ENCODE measurements at regions not wholly inside any gene's neighbourhood (a gene's known extent, or its start where the extent isn't known, plus 50 kb on each side); places are given as distances from the start of the nearest gene placed in this dataset.

GRCh38 chr2:120823551-120823950 lies 87.9 kb downstream of the GLI2 start:
- TF ChIP-seq CTCF (conservative IDR thresholded peaks at IDR 0.05) (no peak), ZFX (IDR thresholded peaks at IDR 0.05) (no peak)
- no peak overlapping the region for H3K27ac ChIP-seq

GRCh38 chr2:120824246-120824645 lies 88.6 kb downstream of the GLI2 start:
- no peak overlapping the region for H3K27ac ChIP-seq
- no peak for TF ChIP-seq ZFX (IDR thresholded peaks at IDR 0.05)
- TF ChIP-seq CTCF (conservative IDR thresholded peaks at IDR 0.05), result no peak

- no peak overlapping the region for H3K27ac ChIP-seq
- TF ChIP-seq ZFX (IDR thresholded peaks at IDR 0.05), result no peak
- no peak for TF ChIP-seq CTCF (conservative IDR thresholded peaks at IDR 0.05)
Measured at GRCh38 chr2:120825370-120826259, 89.9 kb downstream of the GLI2 start.

GRCh38 chr2:120826260-120826648 lies 90.6 kb downstream of the GLI2 start:
- H3K27ac ChIP-seq, result no peak overlapping the region
- TF ChIP-seq CTCF (conservative IDR thresholded peaks at IDR 0.05) (no peak), ZFX (IDR thresholded peaks at IDR 0.05) (no peak)

- TF ChIP-seq CTCF (conservative IDR thresholded peaks at IDR 0.05) (no peak), ZFX (IDR thresholded peaks at IDR 0.05) (no peak)
- no peak overlapping the region for H3K27ac ChIP-seq
Measured at GRCh38 chr2:120826716-120827410, 91.2 kb downstream of the GLI2 start.

- no peak overlapping the region for H3K27ac ChIP-seq
- no peak for TF ChIP-seq CTCF (conservative IDR thresholded peaks at IDR 0.05)
- no peak for TF ChIP-seq ZFX (IDR thresholded peaks at IDR 0.05)
Measured at GRCh38 chr2:120828066-120828465, 92.4 kb downstream of the GLI2 start.

Data from C4-2B (cell line).